AG04450 (cell line): ENCODE measurements at regions not wholly inside any gene's neighbourhood (a gene's known extent, or its start where the extent isn't known, plus 50 kb on each side); places are given as distances from the start of the nearest gene placed in this dataset.

Experiments
- CTCF ChIA-PET: fragments of 300-600, 350-600 bp; formaldehyde crosslinking; extraction: SDS; loops from one replicate; lab custom pipeline; 2022; ENCODE audit warnings: antibody characterized with exemption, inconsistent platforms; lab: Charles Lee
- POLR2A ChIA-PET: fragments of 350-600 bp; formaldehyde crosslinking; extraction: SDS; loops from one replicate; lab custom pipeline; 2021; ENCODE audit warnings: antibody characterized with exemption, inconsistent platforms; lab: Yijun Ruan, JAX
- DNase-seq: peaks from one replicate; pipeline ENCODE4 v3.0.0-alpha.2; 2011; ENCODE audit warnings: low read depth, low spot score
- H3K27ac ChIP-seq: one replicate; pipeline ENCODE4 v1.5.1; 2012; ENCODE audit warnings: low read depth, low read length, control low read depth
- H3K27me3 ChIP-seq: one replicate; pipeline ENCODE4 v1.6.0; 2012; ENCODE audit warnings: low read length; ENCODE audit not compliant: control insufficient read depth, insufficient read depth
- H3K4me3 ChIP-seq: 2 replicates; pipeline ENCODE4 v1.5.1; 2011; ENCODE audit warnings: mild to moderate bottlenecking, low read depth, low read length, control low read depth
- H3K9me3 ChIP-seq: 2 replicates; pipeline ENCODE4 v1.5.1; 2012; ENCODE audit warnings: low read length; ENCODE audit not compliant: control insufficient read depth, insufficient read depth
- CTCF ChIP-seq: IDR thresholded peaks from 2 replicates; pipeline ENCODE4 v1.5.1; 2011; ENCODE audit warnings: low read depth, low read length, control low read depth, inconsistent platforms

GRCh38 chr1:218494449-218494852 is 149.3 kb downstream of the TGFB2 start:
- Histone ChIP-seq H3K27me3 (no peaks in the 10 kb centered on the region), H3K9me3 (no peaks in the 10 kb centered on the region), H3K4me3 (no peak overlapping the region), H3K27ac (no peak overlapping the region)
- POLR2A ChIA-PET = no interaction called here
- TF ChIP-seq CTCF = no peak
- CTCF ChIA-PET = interaction anchor here (0.7 kb wide), 1 partner anchor 15 kb away, joined by 3 read pairs; no protein-coding TSS in a partner anchor
- DNase-seq = no peak

GRCh38 chr1:218495931-218496330 is 150.8 kb downstream of the TGFB2 start:
- DNase-seq = no peak
- Histone ChIP-seq H3K27me3 (no peaks in the 10 kb centered on the region), H3K9me3 (no peaks in the 10 kb centered on the region), H3K27ac (no peak overlapping the region), H3K4me3 (no peak overlapping the region)
- no peak for TF ChIP-seq CTCF
- ChIA-PET CTCF (no interaction called here), POLR2A (no interaction called here)

- no peaks in the 10 kb centered on the region for H3K9me3 ChIP-seq
- ChIA-PET CTCF (no interaction called here), POLR2A (no interaction called here)
- no peaks in the 10 kb centered on the region for H3K27me3 ChIP-seq
- peak; percentile 92 for DNase-seq
- no peak for TF ChIP-seq CTCF
- H3K4me3 ChIP-seq = no peak overlapping the region
- no peak overlapping the region for H3K27ac ChIP-seq
Observed at GRCh38 chr1:218496561-218496960, 151.4 kb downstream of the TGFB2 start.

GRCh38 chr1:218498056-218498938 is 153.2 kb downstream of the TGFB2 start:
- Histone ChIP-seq H3K9me3 (no peaks in the 10 kb centered on the region), H3K27ac (peak overlapping the region; percentile 91), H3K4me3 (peak overlapping the region; percentile 57), H3K27me3 (no peaks in the 10 kb centered on the region)
- ChIA-PET CTCF (interaction anchor here (1.2 kb wide), 1 partner anchor 18 kb away, joined by 5 read pairs; no protein-coding TSS in a partner anchor), POLR2A (interaction anchor here (1.3 to 1.5 kb wide), 2 partner anchors 30 to 153 kb away, joined by 3 to 7 read pairs; partner anchors contain the start of gene TGFB2)
- no peak for DNase-seq
- no peak for TF ChIP-seq CTCF
